KMS-11 (cell line): ENCODE measurements at regions not wholly inside any gene's neighbourhood (a gene's known extent, or its start where the extent isn't known, plus 50 kb on each side); places are given as distances from the start of the nearest gene placed in this dataset.

Experiments used
- H2AFZ ChIP-seq: fragments of 200-600 bp; sonication (generic); 2 replicates; pipeline ENCODE4 v1.6.1; 2016; ENCODE audit warnings: antibody characterized with exemption, mixed run types, low read depth
- H3K27ac ChIP-seq: fragments of 200-600 bp; sonication (generic); 2 replicates; pipeline ENCODE4 v1.6.1; 2016; ENCODE audit warnings: mild to moderate bottlenecking, mixed run types
- H3K27me3 ChIP-seq: fragments of 200-600 bp; sonication (generic); 2 replicates; pipeline ENCODE4 v1.6.1; 2017; ENCODE audit warnings: mild to moderate bottlenecking, low read depth, mixed run types, moderate library complexity; ENCODE audit not compliant: insufficient read depth
- H3K36me3 ChIP-seq: fragments of 200-600 bp; sonication (generic); 2 replicates; pipeline ENCODE4 v1.6.1; 2017; ENCODE audit warnings: mild to moderate bottlenecking, mixed run types; ENCODE audit not compliant: insufficient read depth
- H3K4me1 ChIP-seq: fragments of 200-600 bp; sonication (generic); 2 replicates; pipeline ENCODE4 v1.6.1; 2016; ENCODE audit warnings: mild to moderate bottlenecking, low read depth, mixed run types; ENCODE audit not compliant: poor library complexity, severe bottlenecking
- H3K4me2 ChIP-seq: fragments of 200-600 bp; sonication (generic); 2 replicates; pipeline ENCODE4 v1.7.0; 2016; ENCODE audit warnings: mild to moderate bottlenecking, mixed run types
- H3K4me3 ChIP-seq: fragments of 200-600 bp; sonication (generic); IDR thresholded peaks from 2 replicates; pipeline ENCODE4 v1.6.1; 2017; ENCODE audit warnings: low read depth, low read length, mixed read lengths; ENCODE audit not compliant: insufficient read depth
- H3K79me2 ChIP-seq: fragments of 200-600 bp; sonication (generic); 2 replicates; pipeline ENCODE4 v1.6.1; 2016; ENCODE audit warnings: low read depth, mixed run types; ENCODE audit not compliant: insufficient read depth
- H3K9ac ChIP-seq: fragments of 200-600 bp; sonication (generic); 2 replicates; pipeline ENCODE4 v1.6.1; 2016; ENCODE audit warnings: mild to moderate bottlenecking, mixed run types
- H4K20me1 ChIP-seq: fragments of 200-600 bp; sonication (generic); 2 replicates; pipeline ENCODE4 v1.6.1; 2016; ENCODE audit warnings: mild to moderate bottlenecking, mixed run types; ENCODE audit not compliant: insufficient read depth
- CTCF ChIP-seq: fragments of 200-600 bp; sonication (generic); conservative IDR thresholded peaks from 2 replicates; pipeline ENCODE4 v1.6.1; 2017; ENCODE audit warnings: low read depth, mild to moderate bottlenecking, antibody characterized with exemption, low read length, moderate library complexity, mixed read lengths

GRCh38 chr6:141401851-141402250 lies 730.9 kb upstream of the GJE1 start:
- Histone ChIP-seq H3K4me2 (no peak overlapping the region), H3K4me3 (no peak overlapping the region), H3K4me1 (no peaks in the 10 kb centered on the region), H3K27me3 (no peaks in the 10 kb centered on the region), H3K36me3 (no peaks in the 10 kb centered on the region), H4K20me1 (no peaks in the 10 kb centered on the region), H3K9ac (no peak overlapping the region), H2AFZ (no peak overlapping the region), H3K79me2 (no peaks in the 10 kb centered on the region), H3K27ac (no peak overlapping the region)
- TF ChIP-seq CTCF, result no peak

DNA sequence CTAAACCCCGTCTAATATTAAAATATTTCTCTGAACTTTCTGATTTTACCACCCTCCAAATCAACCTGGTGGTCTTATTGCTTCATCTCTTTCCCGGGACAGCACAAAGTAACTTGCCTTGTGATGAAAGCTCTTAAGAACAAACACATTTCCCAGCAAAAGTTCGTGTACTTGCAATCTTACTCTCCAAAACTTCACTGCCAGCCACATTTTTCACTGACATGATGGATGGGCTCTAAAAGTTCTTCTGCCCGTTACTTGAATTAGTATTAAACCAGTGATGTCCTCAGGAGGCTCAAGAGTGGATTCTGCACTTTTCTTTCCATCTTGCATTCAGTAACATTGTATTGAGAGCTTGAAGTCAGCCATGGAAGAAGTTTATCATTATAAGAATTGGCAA lies 731.6 kb upstream of the GJE1 start:
- no peaks in the 10 kb centered on the region for H3K27me3 ChIP-seq
- no peak overlapping the region for H3K9ac ChIP-seq
- H3K27ac ChIP-seq, result no peak overlapping the region
- H2AFZ ChIP-seq, result no peak overlapping the region
- no peaks in the 10 kb centered on the region for H4K20me1 ChIP-seq
- no peaks in the 10 kb centered on the region for H3K4me1 ChIP-seq
- no peak overlapping the region for H3K4me3 ChIP-seq
- H3K4me2 ChIP-seq, result no peak overlapping the region
- no peaks in the 10 kb centered on the region for H3K36me3 ChIP-seq
- TF ChIP-seq CTCF, result no peak
- H3K79me2 ChIP-seq, result no peaks in the 10 kb centered on the region

DNA sequence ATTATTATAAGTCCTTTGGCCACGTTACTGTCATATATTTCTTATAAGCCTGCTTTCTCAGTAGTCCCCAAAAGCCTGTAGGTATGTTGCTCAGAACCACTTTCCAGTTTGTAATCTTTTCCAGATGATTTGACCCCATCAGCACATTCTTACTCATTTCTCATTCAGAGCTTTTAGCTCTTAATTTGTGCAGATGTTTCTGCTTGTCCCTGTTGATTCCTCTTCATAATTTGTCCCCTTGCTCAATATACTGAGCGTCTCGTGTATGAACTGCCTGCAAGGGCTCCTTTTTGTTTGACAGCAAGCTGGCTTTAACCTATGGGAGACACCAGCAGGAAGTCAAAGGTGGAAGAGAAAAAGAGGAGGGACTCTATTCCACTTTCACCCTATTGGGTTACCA lies 733.8 kb upstream of the GJE1 start:
- H3K79me2 ChIP-seq, result no peaks in the 10 kb centered on the region
- no peak overlapping the region for H3K4me2 ChIP-seq
- H3K4me3 ChIP-seq, result no peak overlapping the region
- H3K27ac ChIP-seq, result no peak overlapping the region
- H2AFZ ChIP-seq, result no peak overlapping the region
- H3K9ac ChIP-seq, result no peak overlapping the region
- no peaks in the 10 kb centered on the region for H3K27me3 ChIP-seq
- no peaks in the 10 kb centered on the region for H3K36me3 ChIP-seq
- no peaks in the 10 kb centered on the region for H3K4me1 ChIP-seq
- no peak for TF ChIP-seq CTCF
- no peaks in the 10 kb centered on the region for H4K20me1 ChIP-seq

DNA sequence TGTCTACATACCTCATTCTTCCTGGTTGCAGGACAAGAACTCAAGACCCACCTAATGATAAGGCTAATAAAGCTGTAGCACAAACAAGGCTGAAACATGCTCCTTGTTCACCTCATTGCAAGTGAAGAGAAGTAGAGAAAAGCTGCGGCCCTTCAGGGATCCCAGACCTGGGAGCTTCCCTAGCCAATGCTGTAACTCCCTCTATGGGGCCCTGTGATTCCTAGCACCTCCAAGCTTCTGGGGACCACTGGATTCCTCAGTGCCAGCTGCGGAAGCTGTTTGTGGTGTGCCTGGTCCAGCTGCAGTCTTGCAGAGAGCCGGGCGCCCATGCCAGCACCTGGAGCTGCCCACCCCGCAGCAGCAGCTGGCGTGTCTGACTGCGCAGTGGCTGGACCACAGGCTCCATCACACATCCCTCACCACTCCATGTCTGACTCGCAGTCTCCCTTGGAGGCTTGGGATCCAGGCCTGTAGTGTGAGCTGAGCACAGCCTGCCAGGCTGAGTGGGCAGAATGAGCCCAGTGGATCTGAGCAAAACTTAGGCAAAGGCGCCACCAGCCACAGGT lies 737.2 kb upstream of the GJE1 start:
- no peak overlapping the region for H2AFZ ChIP-seq
- TF ChIP-seq CTCF, result no peak
- no peak overlapping the region for H3K27ac ChIP-seq
- no peaks in the 10 kb centered on the region for H3K4me1 ChIP-seq
- H4K20me1 ChIP-seq, result no peaks in the 10 kb centered on the region
- no peak overlapping the region for H3K9ac ChIP-seq
- no peak overlapping the region for H3K4me3 ChIP-seq
- no peak overlapping the region for H3K4me2 ChIP-seq
- H3K79me2 ChIP-seq, result no peaks in the 10 kb centered on the region
- no peaks in the 10 kb centered on the region for H3K36me3 ChIP-seq
- no peaks in the 10 kb centered on the region for H3K27me3 ChIP-seq
